ENCODE measurements at regions not wholly inside any gene's neighbourhood (a gene's known extent, or its start where the extent isn't known, plus 50 kb on each side); places are given as distances from the start of the nearest gene placed in this dataset.

- Histone ChIP-seq H3K4me3 (no peak overlapping the region), H3K27me3 (no peaks in the 10 kb centered on the region), H3K9me3 (no peaks in the 10 kb centered on the region), H3K36me3 (no peaks in the 10 kb centered on the region), H3K27ac (no peak overlapping the region), H3K4me1 (no peaks in the 10 kb centered on the region)
- 68 to 77% methylated on average over 3 of the region's 3 CpGs for WGBS, 2 donors
- FAIRE-seq (no peak), ATAC-seq (no peak), DNase-seq (no peak)
- intact Hi-C loops (cut with DNase I), result no loop called here
- no peak for TF ChIP-seq CTCF (IDR thresholded peaks at IDR 0.05)
Observed at GRCh38 chr7:153331427-153331826, 571.9 kb downstream of the ACTR3B start.

GRCh38 chr7:153354071-153354470, 594.5 kb downstream of the ACTR3B start:
- H3K9me3 ChIP-seq, result no peaks in the 10 kb centered on the region
- no peak overlapping the region for H3K27ac ChIP-seq
- H3K4me3 ChIP-seq, result no peak overlapping the region
- DNase-seq, result no peak
- FAIRE-seq, result no peak
- H3K36me3 ChIP-seq, result no peaks in the 10 kb centered on the region
- no peak for TF ChIP-seq CTCF (IDR thresholded peaks at IDR 0.05)
- 72 to 77% methylated on average over 5 of the region's 5 CpGs for WGBS, 2 donors
- no peaks in the 10 kb centered on the region for H3K27me3 ChIP-seq
- no peak for ATAC-seq
- intact Hi-C loops (cut with DNase I), result no loop called here
- no peaks in the 10 kb centered on the region for H3K4me1 ChIP-seq

GRCh38 chr7:153370092-153370491, 610.5 kb downstream of the ACTR3B start:
- ATAC-seq (no peak), FAIRE-seq (no peak), DNase-seq (no peak)
- H3K4me3 ChIP-seq, result no peak overlapping the region
- no peak overlapping the region for H3K27ac ChIP-seq
- TF ChIP-seq CTCF (IDR thresholded peaks at IDR 0.05), result no peak
- H3K4me1 ChIP-seq, result no peaks in the 10 kb centered on the region
- no peaks in the 10 kb centered on the region for H3K9me3 ChIP-seq
- no peaks in the 10 kb centered on the region for H3K27me3 ChIP-seq
- intact Hi-C loops (cut with DNase I), result no loop called here
- WGBS, 2 donors, result 62 to 79% methylated on average over 5 of the region's 5 CpGs
- H3K36me3 ChIP-seq, result no peaks in the 10 kb centered on the region

GRCh38 chr7:153380636-153381035, 621.1 kb downstream of the ACTR3B start:
- DNase-seq (no peak), ATAC-seq (no peak)

More at GRCh38 chr7:153380636-153381035, 621.1 kb downstream of the ACTR3B start:
- TF ChIP-seq CTCF (IDR thresholded peaks at IDR 0.05), result no peak
- intact Hi-C loops (cut with DNase I), result no loop called here
- Histone ChIP-seq H3K27ac (no peak overlapping the region), H3K27me3 (no peaks in the 10 kb centered on the region), H3K36me3 (no peaks in the 10 kb centered on the region), H3K4me1 (no peaks in the 10 kb centered on the region), H3K4me3 (no peak overlapping the region), H3K9me3 (no peaks in the 10 kb centered on the region)
- 53 to 60% methylated on average over 7 of the region's 7 CpGs for WGBS, 2 donors
- no peak for FAIRE-seq

Data from pancreas (tissue), 10 donors.